Stimulated activated naive CD8-positive, alpha-beta T cell treated with anti-CD3 and anti-CD28 coated beads, Interleukin-15, Interleukin-2, amounts not matched to agents 100 U/mL and 50 U/mL, for 24 hours (primary cell): ENCODE measurements at regions not wholly inside any gene's neighbourhood (a gene's known extent, or its start where the extent isn't known, plus 50 kb on each side); places are given as distances from the start of the nearest gene placed in this dataset.

Experiments
- ATAC-seq: fragments of 150-1000 bp; cut with Tn5 transposase; one replicate; pipeline ENCODE4 v1.10.0; 2021
- DNase-seq: peaks from one replicate; pipeline ENCODE4 v3.0.0; 2021

DNA sequence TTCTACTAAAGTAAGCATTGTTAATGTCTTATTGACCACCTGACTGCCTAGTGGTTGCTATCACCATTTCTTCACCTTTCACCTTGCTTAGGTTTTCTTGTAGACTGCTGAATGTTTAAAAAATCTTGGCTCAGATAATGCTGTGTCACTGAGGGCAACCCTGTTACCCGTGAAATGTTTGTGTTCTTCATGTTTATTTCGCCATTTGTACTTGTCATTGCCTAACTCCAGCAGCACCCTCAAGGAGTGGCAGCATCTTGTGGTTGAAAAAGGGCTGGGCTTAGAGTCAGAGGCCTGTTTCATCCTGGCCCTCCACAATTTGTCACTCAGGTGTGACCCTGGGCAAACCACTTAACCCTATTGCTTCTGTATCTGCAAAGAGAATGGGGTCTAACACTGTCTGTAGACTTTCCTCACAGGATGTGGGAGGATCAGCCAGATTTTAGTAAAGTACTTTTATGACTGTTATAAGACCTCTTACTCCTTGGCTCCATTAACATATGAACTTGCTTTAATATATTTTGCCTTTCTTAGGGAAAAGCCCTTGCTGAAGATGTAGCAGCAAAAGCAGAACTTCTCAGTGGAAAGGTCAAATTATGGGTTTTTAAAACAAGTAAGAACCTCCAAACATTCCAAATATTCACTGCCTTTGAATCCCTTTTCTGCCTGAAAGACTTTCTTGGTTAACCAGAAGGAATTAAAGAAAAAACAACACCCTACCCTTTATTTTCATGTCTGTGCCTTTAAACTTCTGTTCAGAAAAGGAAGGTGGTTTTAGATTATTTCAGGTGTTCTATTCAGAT lies 154.5 kb upstream of the C11orf87 start:
- no peak for DNase-seq

DNA sequence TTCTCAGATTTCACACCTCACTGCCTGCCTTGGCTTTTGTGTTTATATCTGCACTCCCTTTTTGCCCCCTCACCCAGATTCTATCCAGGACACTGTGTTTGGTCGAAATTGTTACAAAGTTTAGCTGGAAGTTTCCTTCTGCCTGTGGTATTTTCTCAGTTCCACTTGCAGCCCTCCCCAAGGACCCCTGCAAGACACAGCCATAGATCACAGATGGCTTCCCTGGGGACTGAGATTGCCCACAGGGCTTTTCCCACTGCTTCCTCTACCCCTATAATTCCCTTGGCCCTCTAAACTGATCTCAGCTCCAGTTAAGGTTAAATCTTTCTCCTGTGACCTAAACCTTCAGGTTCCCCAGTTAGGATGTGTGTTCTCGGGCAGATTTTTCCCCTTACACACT lies 146.1 kb upstream of the C11orf87 start:
- no peak for ATAC-seq
- DNase-seq = no peak

More for the DNA sequence above, 154.5 kb upstream of the C11orf87 start:
- ATAC-seq = no peak

DNA sequence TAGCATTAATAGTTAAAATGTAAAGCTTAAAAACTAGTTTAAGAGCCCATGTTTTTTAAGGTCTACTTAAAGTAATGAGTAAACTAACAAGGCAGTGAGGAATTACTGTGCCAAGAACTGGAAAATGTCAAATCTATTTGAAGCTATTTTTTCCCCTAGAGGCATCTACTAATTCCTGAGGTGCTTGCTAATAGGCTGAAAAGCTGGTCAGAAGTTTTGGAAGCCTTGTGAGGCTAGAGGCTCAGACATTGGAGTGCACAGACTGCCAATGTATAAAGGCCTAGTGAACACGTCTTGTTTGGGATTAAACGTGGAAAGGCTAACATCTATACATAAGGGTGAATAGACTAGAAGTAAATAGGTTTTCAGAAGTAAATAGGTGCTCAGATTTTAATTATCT lies 136.5 kb upstream of the C11orf87 start:
- no peak for DNase-seq
- ATAC-seq = no peak

DNA sequence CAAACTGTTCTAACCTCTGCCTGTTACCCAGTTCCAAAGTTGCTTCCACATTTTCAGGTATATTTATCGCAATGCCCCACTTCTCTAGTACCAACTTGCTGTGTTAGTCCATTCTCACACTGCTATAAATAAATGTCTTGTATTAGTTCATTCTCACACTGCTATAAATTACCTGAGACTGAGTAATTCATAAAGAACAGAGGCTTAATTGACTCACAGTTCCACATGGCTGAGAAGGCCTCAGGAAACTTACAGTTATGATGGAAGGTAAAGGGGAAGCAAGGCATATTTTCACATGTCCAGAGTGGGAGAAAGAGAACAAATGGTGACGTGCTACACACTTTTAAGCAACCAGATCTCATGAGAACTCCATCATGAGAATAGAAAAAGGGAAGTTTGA lies 130.4 kb upstream of the C11orf87 start:
- ATAC-seq (no peak), DNase-seq (no peak)

DNA sequence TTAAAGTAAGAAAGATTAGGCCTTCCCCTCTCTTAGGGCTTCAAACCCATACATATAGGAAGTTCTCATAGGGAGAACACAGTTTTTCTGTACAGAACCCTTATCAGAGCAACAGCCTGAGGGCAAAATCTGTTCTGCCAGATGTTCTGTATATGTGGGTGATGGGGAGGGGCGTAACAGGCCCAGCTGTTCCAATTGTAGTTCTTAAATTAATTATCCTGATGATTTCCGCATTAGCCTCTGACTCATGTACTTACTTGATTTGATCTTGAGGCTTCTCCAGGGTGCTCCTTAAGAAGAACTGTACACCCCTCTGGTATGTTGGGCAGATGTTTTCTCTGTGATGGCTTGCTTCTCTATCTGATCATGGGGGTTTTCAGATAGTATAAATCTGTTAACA lies 123.1 kb upstream of the C11orf87 start:
- no peak for ATAC-seq
- no peak for DNase-seq

DNA sequence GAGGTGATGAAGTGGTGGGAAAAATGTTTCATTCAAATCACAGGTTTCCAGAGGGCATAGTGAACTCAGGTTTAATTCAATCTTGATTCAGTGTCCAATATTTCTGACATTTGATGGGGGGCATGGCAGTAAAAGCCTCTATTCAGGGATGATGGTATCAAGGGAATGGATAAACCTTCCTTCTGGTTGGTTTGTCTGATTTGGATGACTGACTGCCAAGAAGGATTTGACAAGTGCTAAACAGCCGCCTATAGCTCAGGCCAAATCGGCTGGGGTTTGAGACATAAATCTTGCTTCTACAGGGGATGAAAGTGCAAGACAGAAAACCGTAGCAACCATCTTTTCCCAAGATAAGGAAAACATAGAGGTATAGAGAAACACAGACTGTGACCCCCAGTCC lies 121.8 kb upstream of the C11orf87 start:
- DNase-seq = no peak
- no peak for ATAC-seq

DNA sequence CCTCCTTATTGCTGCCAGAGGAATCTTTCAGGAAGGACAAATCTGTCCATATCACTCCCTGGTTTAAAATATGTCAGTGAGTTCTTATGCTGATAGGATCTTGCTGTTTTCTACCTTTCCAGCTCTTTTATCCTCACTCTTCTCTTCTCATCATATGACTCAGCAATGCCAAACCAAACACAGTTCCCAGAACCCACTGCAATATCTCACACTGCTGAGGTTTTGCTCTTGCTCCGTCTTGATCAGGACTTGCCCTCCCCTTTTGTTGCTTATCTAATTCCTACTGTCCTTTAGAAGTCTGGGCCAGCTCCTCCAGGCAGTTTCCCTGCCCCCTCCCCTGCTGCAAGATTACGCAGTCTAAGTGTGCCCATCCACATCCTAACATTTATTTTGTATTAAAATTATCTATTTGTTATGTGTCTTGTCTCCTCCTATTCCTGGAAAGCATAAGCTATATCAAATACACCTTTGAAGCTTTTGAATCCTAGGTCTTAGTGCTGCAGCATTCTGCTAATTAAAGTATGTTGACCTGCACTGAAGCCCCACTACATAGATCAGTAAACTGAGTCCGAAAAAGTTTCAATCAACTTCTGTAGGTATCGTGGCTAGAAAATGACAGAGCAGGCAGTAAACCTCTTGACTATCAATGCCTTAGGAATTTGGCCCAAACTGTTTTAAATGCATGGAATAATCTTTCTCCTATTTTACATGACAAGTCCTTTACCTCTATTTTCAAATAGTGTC lies 119.2 kb upstream of the C11orf87 start:
- no peak for DNase-seq

DNA sequence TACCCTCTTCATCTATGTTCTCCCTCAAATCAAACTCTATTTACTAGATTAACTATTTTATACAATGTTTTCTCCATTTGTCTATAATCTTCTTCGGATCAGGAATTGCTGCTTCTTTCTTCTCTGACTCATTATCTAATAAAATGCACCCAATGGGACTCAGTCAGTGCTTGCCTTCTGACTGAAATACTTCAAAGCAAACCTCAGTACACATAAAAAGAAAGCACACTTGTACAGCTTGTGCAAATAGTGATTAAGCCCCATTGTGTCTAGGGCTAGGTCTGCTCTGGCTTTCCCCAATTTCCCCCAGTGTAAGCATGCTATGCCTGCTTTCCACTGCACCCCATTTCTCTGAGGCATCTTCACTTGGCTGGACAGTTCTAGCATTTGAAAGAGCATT lies 118.6 kb upstream of the C11orf87 start:
- DNase-seq (no peak), ATAC-seq (no peak)

More for the DNA sequence above, 119.2 kb upstream of the C11orf87 start:
- no peak for ATAC-seq

DNA sequence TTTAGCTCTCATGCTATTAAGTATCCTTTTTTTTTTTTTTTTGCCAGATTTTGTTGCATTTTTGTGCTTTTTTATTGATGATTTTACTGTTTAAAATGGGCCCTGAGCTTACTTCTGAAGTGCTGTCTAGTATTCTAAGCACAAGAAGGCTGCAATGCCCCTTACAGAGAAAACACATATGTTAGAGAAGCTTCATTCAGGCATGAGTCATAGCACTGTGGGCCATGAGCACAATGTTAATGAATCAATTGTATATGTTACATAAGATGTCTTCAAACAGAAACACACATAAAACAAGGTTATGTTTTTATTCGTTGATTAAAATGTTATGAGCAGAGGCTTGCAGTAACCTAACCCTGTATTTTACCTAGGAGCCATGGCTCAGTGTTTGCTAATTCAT lies 117.8 kb upstream of the C11orf87 start:
- ATAC-seq (no peak), DNase-seq (no peak)

DNA sequence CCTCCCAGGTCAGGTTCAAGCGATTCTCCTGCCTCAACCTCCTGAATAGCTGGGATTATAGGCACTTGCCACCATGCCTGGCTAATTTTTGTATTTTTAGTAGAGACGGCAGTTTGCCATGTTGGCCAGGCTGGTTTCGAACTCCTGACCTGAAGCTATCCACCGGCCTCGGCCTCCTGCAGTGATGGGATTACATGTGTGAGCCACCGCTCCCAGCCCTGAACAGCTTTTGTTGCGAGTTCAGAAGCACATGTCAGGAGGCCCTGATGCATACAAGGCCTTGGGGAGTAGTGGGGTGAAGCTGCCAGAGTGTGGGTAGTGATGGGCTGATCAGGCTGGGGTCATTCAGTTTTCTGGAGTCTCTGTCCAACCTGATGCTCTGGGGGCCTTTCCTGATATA lies 117.0 kb upstream of the C11orf87 start:
- ATAC-seq (no peak), DNase-seq (no peak)

DNA sequence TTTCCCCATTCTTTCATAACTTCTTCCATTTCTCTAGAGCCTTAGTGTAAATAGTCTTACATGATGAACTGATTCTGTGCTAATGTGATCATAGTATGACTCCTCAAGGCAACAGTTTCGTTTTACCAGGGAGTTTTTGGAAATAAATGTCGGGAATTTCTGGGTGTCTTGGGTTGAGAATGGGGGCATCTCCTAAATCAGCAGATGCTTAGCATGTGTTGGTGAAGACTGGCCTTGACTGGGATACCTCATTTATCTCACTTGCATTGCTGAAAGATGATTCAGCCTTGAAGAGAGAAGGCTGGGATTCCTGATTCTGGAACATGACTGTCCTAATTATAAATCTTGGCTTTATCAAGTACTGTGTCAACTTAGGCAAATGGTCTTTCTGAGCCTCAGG lies 115.7 kb upstream of the C11orf87 start:
- ATAC-seq = no peak
- DNase-seq = no peak

DNA sequence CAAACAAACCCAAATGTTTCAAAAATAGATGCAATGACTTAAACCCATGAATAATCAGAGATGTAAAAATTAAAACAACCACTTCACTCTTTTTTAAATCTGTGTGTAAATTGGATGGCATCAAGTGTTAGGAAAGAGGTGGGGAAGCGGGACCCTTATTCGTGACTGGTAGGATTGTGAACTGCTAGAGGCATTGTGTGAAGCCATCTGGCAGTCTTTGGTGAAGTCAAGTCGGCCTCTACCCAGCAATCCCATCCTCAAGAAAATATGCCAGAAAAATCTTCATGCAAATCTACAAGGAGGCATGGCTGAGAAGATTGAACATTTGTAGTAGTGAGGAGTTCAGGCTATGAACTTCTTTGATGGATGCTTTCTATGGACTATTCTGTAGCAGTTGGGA lies 114.6 kb upstream of the C11orf87 start:
- ATAC-seq (no peak), DNase-seq (no peak)

DNA sequence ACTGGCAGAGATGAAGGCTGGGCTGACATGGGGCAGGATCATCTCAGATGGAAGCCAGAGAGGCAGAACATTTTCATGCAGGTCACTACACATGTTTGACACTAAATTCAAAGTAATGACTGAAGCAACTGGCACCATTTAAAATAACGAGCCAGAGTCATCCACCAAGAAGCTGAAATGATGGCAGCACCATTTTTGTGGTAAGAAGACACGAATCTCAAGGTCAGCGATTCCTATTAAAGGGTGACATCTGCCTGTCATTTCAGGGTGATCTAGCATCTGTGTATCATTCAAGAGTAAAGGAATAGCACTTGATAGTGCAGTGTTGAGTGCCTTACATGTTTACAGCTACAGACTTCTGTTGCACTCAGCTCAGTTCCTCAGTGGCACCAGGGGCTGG lies 113.4 kb upstream of the C11orf87 start:
- ATAC-seq (no peak), DNase-seq (no peak)

DNA sequence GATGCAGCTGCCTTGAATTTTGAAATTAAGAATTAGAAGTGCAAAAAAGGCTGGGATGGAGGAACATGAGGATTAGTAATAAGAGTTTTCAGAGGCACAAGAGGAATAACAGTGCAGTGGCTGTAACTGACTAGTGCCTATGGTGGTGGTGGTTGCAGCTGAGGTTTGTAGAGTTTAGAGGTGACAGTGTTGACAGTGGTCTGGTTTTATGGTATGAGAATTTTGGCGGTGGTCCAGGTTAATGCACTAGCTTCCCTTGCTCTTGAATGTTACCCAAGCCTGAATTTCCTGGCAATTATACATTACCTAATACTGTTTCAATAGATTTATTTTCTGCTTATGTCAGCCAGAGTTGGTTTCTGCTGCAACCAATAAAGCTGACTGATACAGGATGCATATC lies 112.8 kb upstream of the C11orf87 start:
- DNase-seq = no peak
- ATAC-seq = no peak

DNA sequence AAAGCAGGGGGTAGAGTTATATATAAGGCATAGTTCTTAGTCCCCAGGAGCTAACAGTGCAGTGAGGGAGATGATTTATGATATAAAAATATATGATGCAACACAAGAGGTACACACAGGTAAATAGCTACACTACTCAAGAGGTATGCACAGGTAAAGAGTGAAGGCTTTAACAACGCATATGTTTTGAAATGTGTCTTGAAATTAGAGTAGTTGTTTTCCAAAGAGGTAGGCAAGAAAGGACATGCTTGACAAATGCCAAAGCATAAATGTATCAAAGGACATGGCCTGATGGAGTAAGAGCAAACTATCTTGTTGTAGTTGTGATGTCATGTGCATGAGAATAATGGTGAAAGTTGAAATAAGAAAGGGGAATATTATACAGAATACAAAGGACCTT lies 104.3 kb upstream of the C11orf87 start:
- ATAC-seq (no peak), DNase-seq (no peak)

DNA sequence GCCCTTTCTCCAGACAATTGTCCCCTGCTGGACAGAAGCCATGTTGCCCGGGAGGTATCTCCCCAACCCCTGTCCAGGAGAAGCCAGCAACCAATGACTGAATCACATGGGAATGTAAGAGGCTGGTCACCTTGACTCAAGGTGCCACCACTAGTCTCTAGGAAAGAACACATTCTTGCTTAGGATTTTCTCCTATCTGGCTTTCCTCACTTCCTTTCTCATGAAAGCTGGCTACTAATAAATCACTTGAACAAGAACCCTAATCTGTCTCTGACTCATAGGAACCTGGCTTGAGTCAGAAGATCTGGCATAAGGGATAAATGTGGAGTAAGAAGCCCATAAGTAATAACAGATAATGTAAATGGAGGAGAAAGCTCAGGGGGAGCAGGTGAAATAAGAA lies 101.4 kb upstream of the C11orf87 start:
- ATAC-seq (no peak), DNase-seq (no peak)

DNA sequence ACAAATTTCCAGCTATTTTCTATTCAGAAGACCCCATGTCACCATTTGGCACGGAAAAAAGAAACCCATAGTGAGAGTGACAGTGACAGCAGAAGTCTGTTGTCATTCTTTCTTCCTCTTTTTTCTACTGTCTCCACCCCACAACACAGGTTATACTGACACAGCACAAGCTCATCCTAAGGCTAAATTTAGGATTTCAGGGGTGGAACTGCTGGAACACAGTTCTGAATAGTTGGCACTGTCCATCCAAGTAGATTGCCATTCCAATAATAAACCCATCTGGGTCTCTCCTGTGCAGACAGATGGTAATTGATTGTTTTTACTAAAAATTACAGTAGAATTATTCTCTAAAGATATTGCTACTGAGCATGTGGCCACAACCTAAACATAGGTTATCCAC lies 95.2 kb upstream of the C11orf87 start:
- ATAC-seq = no peak
- DNase-seq = no peak

DNA sequence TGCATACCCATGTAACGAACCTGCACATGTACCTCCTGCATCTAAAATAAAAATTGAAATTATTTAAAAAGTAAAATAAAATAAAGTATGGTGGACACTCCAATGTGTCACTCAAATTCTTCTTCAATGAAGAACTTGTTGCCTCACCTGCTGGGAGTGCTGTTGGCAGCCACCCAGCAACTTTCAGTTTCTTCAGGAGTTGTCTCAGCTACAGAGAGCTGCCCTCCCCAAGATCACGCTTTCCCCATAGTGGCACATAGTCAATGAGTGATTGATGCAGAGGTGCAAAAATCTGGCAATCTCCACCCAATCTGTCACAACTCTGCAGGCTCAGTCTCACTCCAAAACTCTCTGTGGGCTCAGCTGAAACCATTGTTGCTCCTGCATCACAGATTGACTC lies 92.3 kb upstream of the C11orf87 start:
- no peak for ATAC-seq
- DNase-seq = no peak

DNA sequence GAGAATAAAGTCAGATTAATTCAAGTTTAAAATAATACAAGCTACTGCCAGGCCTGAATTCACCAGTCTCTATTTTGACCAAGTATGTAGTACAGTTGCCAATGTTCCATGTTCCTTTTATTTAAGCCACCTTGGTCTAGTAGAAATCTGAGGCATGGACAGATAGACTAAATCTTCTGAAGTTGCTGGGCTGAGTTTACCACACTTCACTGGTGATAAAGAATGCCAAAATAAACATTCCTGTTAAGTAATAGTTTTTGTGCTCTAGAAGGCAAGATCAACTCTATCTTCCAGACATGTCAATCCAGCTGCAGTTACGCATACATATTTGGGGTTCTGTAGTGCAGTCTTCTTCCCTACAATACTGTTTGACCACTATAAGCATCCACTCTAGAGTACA lies 83.9 kb upstream of the C11orf87 start:
- no peak for DNase-seq
- no peak for ATAC-seq

DNA sequence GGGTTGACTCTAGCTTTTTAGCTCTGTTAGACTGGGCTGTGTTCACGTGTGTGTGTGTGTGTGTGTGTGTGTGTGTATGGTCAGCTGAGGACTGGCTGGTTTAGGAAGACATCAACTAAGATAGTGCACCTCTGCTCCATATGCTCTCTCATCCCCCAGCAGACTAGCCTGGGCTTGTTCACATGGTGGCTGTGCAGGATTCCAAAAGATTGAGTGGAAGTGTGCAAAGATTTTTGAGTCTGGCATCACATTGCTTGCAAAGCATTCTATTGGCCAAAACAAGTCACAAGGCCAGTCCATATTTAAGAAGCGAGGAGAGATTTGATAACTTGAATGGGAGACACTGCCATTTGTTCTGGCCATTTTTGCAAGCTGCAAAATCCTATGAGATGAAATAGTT lies 79.7 kb upstream of the C11orf87 start:
- ATAC-seq (no peak), DNase-seq (no peak)

DNA sequence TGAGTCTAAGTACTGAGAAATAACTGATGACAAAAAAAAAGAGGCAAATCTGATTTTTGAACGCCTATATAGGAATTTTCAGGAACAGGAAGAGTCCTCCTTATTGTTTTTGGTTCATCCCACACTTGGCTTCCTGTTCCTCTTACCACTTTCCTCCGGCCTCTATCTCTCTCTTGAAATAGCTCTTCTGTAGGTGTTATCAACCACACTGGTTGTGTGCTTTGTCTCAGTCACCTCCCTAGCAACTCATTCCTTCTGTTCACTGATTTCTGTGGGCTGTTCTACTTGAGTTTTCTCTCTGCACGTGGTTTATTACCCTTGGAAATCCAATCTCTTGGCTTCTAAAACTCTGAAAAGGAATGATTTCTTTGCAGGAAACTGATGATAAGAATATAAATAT lies 78.7 kb upstream of the C11orf87 start:
- no peak for ATAC-seq

DNA sequence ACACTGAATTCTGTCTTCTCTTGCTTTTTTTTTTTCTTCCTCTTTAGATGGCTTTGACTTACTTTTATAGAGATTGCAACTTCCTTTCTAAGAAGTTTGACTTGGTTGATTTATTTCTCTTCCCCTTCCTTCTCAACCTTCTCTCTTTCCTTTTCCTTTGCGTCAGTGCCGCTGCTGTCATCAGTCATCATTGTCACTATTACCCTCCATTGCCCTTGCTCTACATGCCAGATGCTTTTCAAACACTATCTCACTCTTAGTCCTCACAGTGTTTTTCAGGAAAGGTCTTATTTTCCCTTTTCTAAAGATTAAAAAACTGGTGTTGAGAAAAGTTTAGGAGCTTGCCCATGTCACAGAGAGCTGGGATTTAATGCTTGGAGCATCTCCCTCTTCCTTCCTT lies 74.7 kb upstream of the C11orf87 start:
- ATAC-seq = no peak
- no peak for DNase-seq

More for the DNA sequence above, 78.7 kb upstream of the C11orf87 start:
- no peak for DNase-seq

DNA sequence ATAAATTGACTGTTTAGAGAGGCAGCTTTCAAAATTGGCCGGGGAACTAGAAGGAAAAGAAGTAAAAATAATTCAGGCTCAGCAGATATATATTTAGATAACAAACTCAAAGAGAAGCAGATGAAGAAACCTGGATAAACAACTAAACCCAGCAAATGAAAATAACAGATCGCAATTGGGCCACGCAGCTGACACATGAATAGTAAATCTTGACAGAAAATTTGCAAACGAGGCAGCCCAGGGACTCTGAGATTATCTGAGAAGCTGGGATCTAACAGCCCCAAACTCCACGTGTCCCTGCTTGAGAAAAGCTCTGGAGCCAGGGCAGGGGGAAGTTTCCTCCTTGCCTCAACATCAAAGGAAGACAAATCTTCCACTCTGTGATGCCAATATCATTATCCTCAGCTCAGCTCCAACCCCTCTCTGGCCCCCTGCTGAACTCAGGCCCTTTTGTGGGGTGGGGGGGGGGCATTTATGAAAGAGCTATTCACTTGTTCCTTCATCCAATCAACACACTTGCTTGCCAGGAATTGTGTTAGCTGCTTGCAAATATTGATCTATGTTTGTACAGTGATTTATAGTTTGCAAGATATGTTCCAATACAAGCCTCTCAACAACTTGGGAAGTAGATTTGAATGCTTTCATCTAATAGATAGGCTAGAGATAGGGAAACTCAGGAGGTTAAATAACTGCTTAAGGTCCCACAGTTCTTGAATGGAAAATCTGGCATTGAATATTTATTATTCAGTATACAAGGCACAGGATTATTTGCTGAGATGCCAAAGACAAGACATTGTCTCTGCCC lies 72.5 kb upstream of the C11orf87 start:
- DNase-seq = no peak
- ATAC-seq = no peak
